ENCODE measurements at regions not wholly inside any gene's neighbourhood (a gene's known extent, or its start where the extent isn't known, plus 50 kb on each side); places are given as distances from the start of the nearest gene placed in this dataset.

DNA sequence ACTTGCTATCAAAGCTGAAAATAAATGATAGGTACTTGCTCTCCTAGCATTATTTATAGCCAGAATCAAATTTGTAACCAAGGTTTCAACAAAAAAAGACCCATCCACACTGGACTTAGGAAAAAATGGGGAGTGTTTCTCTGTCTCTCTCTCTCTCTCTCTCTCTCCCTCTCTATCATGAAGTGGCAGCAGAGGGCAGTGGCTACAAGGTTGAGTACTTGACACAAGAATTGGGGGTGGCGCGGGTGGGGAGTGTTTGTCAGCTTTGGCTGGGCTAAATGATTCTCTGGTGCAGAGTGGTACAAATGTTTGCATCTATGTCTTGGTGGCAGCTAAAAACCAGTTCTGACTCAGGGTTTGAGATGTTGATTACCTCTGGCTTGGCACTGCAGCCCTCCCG lies 85.0 kb downstream of the RBM43 start:
- DNase-seq (ENCODE audit: extremely low read depth, low read depth) = no peak
- TF ChIP-seq, protein P1, sequence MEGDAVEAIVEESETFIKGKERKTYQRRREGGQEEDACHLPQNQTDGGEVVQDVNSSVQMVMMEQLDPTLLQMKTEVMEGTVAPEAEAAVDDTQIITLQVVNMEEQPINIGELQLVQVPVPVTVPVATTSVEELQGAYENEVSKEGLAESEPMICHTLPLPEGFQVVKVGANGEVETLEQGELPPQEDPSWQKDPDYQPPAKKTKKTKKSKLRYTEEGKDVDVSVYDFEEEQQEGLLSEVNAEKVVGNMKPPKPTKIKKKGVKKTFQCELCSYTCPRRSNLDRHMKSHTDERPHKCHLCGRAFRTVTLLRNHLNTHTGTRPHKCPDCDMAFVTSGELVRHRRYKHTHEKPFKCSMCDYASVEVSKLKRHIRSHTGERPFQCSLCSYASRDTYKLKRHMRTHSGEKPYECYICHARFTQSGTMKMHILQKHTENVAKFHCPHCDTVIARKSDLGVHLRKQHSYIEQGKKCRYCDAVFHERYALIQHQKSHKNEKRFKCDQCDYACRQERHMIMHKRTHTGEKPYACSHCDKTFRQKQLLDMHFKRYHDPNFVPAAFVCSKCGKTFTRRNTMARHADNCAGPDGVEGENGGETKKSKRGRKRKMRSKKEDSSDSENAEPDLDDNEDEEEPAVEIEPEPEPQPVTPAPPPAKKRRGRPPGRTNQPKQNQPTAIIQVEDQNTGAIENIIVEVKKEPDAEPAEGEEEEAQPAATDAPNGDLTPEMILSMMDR (IDR thresholded peaks at IDR 0.05; ENCODE audit: low read depth, low read length, missing control alignments) = no peak
- H3K4me3 ChIP-seq (replicated peaks; ENCODE audit: low read depth, low read length) = no peak overlapping the region

DNA sequence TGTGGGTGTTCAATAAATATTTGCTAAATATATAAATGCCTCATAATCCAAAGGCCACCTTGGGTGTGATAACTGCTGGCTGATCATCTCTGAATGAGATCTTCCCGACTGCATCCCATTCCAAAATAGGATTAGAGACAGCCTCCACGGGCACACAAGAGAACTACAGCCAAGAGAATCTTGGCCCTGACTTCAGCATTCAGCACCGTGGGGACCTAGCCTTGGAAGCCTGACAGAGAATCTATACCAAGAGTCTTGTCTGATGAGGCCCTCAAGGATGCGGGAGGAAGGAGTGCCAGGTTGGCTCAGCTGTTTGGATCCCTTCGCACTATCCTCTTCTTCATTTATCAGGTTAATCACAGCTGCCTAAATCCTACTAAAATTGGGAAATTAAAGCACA lies 85.8 kb downstream of the RBM43 start:
- TF ChIP-seq, protein P1 (IDR thresholded peaks at IDR 0.05; ENCODE audit: low read depth, low read length, missing control alignments) = no peak
- DNase-seq (ENCODE audit: extremely low read depth, low read depth) = no peak
- H3K4me3 ChIP-seq (replicated peaks; ENCODE audit: low read depth, low read length) = no peak overlapping the region

DNA sequence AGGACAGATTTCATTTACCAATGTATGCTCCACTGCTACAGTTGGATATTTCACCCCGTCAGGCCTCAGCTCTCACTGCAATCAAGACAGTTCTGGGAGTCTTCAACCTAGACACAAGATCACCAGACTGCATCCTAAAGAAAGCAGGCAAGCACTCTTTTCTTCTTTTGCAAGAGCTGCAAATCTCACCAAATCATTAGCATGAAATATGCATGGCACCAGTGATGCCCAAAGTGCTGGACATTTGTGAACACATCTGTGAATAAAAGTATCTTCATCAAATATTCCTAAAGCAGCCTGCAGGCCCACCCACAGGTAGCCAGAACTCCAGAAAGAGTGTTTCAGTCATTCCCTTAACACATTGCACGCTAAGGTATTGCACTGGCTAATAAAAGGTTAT lies 87.5 kb downstream of the RBM43 start:
- TF ChIP-seq, protein P1 (IDR thresholded peaks at IDR 0.05; ENCODE audit: low read depth, low read length, missing control alignments) = no peak
- no peak overlapping the region for H3K4me3 ChIP-seq (replicated peaks; ENCODE audit: low read depth, low read length)
- no peak for DNase-seq (ENCODE audit: extremely low read depth, low read depth)

DNA sequence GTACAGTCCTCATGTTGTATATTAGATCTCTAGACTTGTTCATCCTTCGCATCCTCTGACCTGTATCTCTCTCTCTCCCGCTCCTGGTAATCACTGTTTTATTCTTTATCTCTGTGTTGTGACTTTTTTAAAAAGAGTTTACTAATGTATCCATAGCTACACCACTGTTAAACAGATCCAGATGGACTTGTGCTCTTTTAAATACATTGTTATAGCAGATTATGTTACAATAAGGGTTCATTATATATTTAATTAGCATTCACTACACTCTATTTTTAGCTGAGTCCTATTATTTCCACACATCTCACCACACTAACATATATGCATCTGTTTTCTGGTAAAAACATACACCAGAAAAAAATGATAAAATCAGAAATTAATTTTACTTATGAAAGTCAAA lies 90.5 kb downstream of the RBM43 start:
- TF ChIP-seq, protein P1 (IDR thresholded peaks at IDR 0.05; ENCODE audit: low read depth, low read length, missing control alignments) = no peak
- peak; percentile 9 for DNase-seq (ENCODE audit: extremely low read depth, low read depth)
- H3K4me3 ChIP-seq (replicated peaks; ENCODE audit: low read depth, low read length) = no peak overlapping the region

DNA sequence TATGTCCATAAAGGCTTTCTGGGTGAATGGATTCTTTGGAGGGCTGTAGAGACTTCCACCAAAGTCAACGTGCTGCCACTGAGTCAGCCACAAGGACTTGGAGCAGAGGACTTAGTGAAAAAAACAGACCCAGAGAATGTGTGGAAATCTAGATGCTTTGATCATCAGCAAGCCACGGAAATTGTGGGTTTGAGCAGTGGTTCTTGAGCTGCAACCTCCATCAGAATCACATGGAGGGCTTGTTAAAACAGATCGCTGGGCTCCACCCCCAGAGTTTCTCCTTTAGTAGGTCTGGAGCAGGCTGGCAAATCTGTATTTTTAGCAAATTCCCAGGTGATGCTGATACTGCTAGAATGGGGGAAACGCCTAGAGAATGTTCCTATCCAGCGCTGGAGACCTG lies 95.3 kb downstream of the RBM43 start:
- TF ChIP-seq, protein P1 (IDR thresholded peaks at IDR 0.05; ENCODE audit: low read depth, low read length, missing control alignments) = no peak

DNA sequence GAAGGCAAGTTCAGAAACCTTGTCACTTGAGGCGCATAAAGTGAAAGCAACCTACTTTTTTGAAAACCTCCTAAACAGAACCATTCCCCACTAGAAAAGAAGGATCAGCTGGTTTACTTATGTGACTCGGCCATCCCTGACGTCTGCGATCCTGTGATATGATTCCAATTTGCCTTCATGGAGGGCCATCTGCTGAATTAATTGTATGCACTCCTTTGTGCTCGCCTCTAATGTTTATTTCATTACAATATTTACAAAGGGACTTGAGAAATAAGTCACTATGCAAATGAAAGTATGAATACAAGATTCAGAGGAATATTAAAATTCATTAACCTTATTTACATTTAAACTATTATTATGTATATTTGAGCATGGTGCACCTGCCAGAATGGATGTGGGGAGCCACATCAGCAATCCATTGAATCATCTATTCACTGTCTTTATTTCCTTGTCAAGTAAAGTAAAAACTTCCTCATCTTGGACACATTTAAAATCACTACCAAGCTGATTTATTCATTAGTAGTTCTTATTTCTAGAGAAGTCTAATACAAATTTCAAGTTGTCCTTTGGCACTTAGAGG lies 96.5 kb downstream of the RBM43 start:
- TF ChIP-seq, protein P1 (IDR thresholded peaks at IDR 0.05; ENCODE audit: low read depth, low read length, missing control alignments) = no peak
- no peak overlapping the region for H3K4me3 ChIP-seq (replicated peaks; ENCODE audit: low read depth, low read length)
- DNase-seq (ENCODE audit: extremely low read depth, low read depth) = no peak

More for the DNA sequence above, 95.3 kb downstream of the RBM43 start:
- DNase-seq (ENCODE audit: extremely low read depth, low read depth) = no peak
- no peak overlapping the region for H3K4me3 ChIP-seq (replicated peaks; ENCODE audit: low read depth, low read length)
